Vagina (tissue), 2 donors: ENCODE measurements at regions not wholly inside any gene's neighbourhood (a gene's known extent, or its start where the extent isn't known, plus 50 kb on each side); places are given as distances from the start of the nearest gene placed in this dataset.

Experiments used
- DNase-seq, 2 donors: peaks; one replicate each; pipeline ENCODE4 v3.0.0-alpha.2; 2017; ENCODE audit errors: extremely low spot score in 2 of 2
- H3K27ac ChIP-seq: fragments of 200-600 bp; sonication (generic); one replicate; pipeline ENCODE4 v1.5.1; 2019
- H3K27me3 ChIP-seq: fragments of 200-600 bp; sonication (generic); one replicate; pipeline ENCODE4 v1.5.1; 2019
- H3K36me3 ChIP-seq, 2 donors: fragments of 200-600 bp; sonication (generic); one replicate each; pipeline ENCODE4 v1.5.1; 2017 to 2019
- H3K4me1 ChIP-seq: fragments of 200-600 bp; sonication (generic); one replicate; pipeline ENCODE4 v1.5.1; 2019
- H3K4me3 ChIP-seq, 2 donors: fragments of 200-600 bp; sonication (generic); 1 replicate in 1 of 2; 2 replicates in 1 of 2; pipeline ENCODE4 v1.5.1; 2016 to 2019
- H3K9me3 ChIP-seq: fragments of 200-600 bp; sonication (generic); one replicate; pipeline ENCODE4 v1.5.1; 2019
- CTCF ChIP-seq, 3 experiments: fragments of 450-650 bp in 2 of 3; fragments of 200-600 bp in 1 of 3; sonication (generic) in 1 of 3; IDR thresholded peaks; one replicate each; pipeline ENCODE4 v1.5.1; 2017 to 2019; ENCODE audit warnings: antibody characterized with exemption in 3 of 3, mild to moderate bottlenecking in 2 of 3, moderate library complexity in 2 of 3
- POLR2A ChIP-seq, 2 donors: fragments of 450-650 bp; IDR thresholded peaks; one replicate each; pipeline ENCODE4 v1.6.1; 2017; ENCODE audit warnings: antibody characterized with exemption in 2 of 2, mild to moderate bottlenecking in 2 of 2, moderate library complexity in 2 of 2
- POLR2AphosphoS5 ChIP-seq, 2 donors: sonication (generic); formaldehyde crosslinking; IDR thresholded peaks; one replicate each; pipeline ENCODE4 v1.9.0; 2017; ENCODE audit warnings: antibody characterized with exemption in 2 of 2, mild to moderate bottlenecking in 2 of 2, low read depth in 1 of 2; ENCODE audit not compliant: insufficient read depth in 1 of 2
- intact Hi-C: fragments of 100-400 bp; cut with DNase I; formaldehyde crosslinking; loops from one replicate; pipeline ENCODE4 v1.15.1; 2023

GRCh38 chr6:137995371-137995770 is 111.8 kb downstream of the PERP start:
- no peaks in the 10 kb centered on the region for H3K36me3 ChIP-seq
- no peak overlapping the region for H3K27ac ChIP-seq
- H3K27me3 ChIP-seq = no peaks in the 10 kb centered on the region
- no peaks in the 10 kb centered on the region for H3K4me1 ChIP-seq
- DNase-seq = no peak
- no peak for TF ChIP-seq POLR2AphosphoS5 (IDR thresholded peaks at IDR 0.05; ENCODE audit: insufficient read depth in 1 of 2, low read depth in 1 of 2)
- TF ChIP-seq POLR2A (IDR thresholded peaks at IDR 0.05) = no peak
- TF ChIP-seq CTCF (IDR thresholded peaks at IDR 0.05) = no peak
- H3K4me3 ChIP-seq = no peak overlapping the region
- no peaks in the 10 kb centered on the region for H3K9me3 ChIP-seq
- intact Hi-C loops = loop anchor here (5.0 kb wide), 1 partner anchor 112 kb away; the partner anchor contains the start of gene PERP

DNA sequence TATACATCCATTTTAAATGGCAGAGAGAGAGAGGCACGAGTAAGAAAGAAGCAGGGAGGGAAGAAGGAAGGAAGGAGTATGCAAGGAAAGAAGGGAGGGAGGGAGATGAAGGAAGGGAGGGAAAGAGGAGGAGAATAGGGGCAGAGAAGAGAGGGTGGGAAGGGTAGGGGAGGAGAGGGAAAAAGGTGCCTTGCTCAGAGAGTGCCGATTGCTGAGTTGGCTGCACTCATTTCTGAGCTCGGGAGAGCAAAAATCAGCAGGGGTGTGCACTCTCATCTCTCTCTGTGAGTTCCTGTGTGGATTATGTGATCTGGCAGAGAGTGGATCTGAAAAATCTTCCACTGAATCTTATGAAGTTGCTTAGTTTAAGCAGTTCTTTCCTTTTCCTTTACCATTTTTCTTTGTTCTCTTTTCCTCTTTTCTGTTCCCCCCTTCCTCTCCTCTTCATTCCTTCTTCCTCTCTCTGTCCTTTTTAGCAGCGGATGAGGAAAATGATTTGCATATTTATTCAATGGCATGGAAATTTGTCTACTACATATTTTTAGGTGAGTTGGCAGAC is 108.7 kb downstream of the PERP start:
- no peak overlapping the region for H3K27ac ChIP-seq
- no peak for DNase-seq
- H3K36me3 ChIP-seq = no peaks in the 10 kb centered on the region
- H3K27me3 ChIP-seq = no peaks in the 10 kb centered on the region
- intact Hi-C loops = loop anchor here (5.0 kb wide), 1 partner anchor 109 kb away; the partner anchor contains the start of gene PERP
- H3K9me3 ChIP-seq = no peaks in the 10 kb centered on the region
- no peak overlapping the region for H3K4me3 ChIP-seq
- TF ChIP-seq POLR2AphosphoS5 (IDR thresholded peaks at IDR 0.05; ENCODE audit: insufficient read depth in 1 of 2, low read depth in 1 of 2) (no peak), CTCF (IDR thresholded peaks at IDR 0.05) (no peak), POLR2A (IDR thresholded peaks at IDR 0.05) (no peak)
- no peaks in the 10 kb centered on the region for H3K4me1 ChIP-seq

GRCh38 chr6:137999815-138000214 is 107.4 kb downstream of the PERP start:
- no peaks in the 10 kb centered on the region for H3K9me3 ChIP-seq
- DNase-seq = no peak
- intact Hi-C loops = loop anchor here (5.0 kb wide), 1 partner anchor 107 kb away; the partner anchor contains the start of gene PERP
- TF ChIP-seq CTCF (IDR thresholded peaks at IDR 0.05) (no peak), POLR2A (IDR thresholded peaks at IDR 0.05) (no peak), POLR2AphosphoS5 (IDR thresholded peaks at IDR 0.05; ENCODE audit: insufficient read depth in 1 of 2, low read depth in 1 of 2) (no peak)
- no peak overlapping the region for H3K4me3 ChIP-seq
- no peak overlapping the region for H3K27ac ChIP-seq
- H3K4me1 ChIP-seq = no peaks in the 10 kb centered on the region
- H3K36me3 ChIP-seq = no peaks in the 10 kb centered on the region
- H3K27me3 ChIP-seq = no peaks in the 10 kb centered on the region

GRCh38 chr6:138000941-138001340 is 106.3 kb downstream of the PERP start:
- no peaks in the 10 kb centered on the region for H3K27me3 ChIP-seq
- no peaks in the 10 kb centered on the region for H3K36me3 ChIP-seq
- H3K4me3 ChIP-seq = no peak overlapping the region
- H3K4me1 ChIP-seq = no peaks in the 10 kb centered on the region
- H3K9me3 ChIP-seq = no peaks in the 10 kb centered on the region
- no peak for TF ChIP-seq POLR2A (IDR thresholded peaks at IDR 0.05)
- no peak for TF ChIP-seq POLR2AphosphoS5 (IDR thresholded peaks at IDR 0.05; ENCODE audit: insufficient read depth in 1 of 2, low read depth in 1 of 2)
- TF ChIP-seq CTCF (IDR thresholded peaks at IDR 0.05) = no peak
- intact Hi-C loops = no loop called here
- no peak overlapping the region for H3K27ac ChIP-seq
- no peak for DNase-seq

- Histone ChIP-seq H3K27ac (no peak overlapping the region), H3K27me3 (no peaks in the 10 kb centered on the region), H3K4me3 (no peak overlapping the region), H3K9me3 (no peaks in the 10 kb centered on the region), H3K36me3 (no peaks in the 10 kb centered on the region), H3K4me1 (no peaks in the 10 kb centered on the region)
- intact Hi-C loops = no loop called here
- DNase-seq = no peak
- TF ChIP-seq CTCF (IDR thresholded peaks at IDR 0.05) (peak; percentile 62 to 79 (median 77)), POLR2A (IDR thresholded peaks at IDR 0.05) (no peak)
Measured at GRCh38 chr6:138001750-138002349, 105.4 kb downstream of the PERP start.
